GM13977 (cell line): ENCODE measurements at regions not wholly inside any gene's neighbourhood (a gene's known extent, or its start where the extent isn't known, plus 50 kb on each side); places are given as distances from the start of the nearest gene placed in this dataset.
"Not testable (repeated sequence)": the region's sequence is repeated elsewhere in the genome, so short reads cannot be mapped to it uniquely, and the experiment has no call there.

Experiments
- DNase-seq: peaks from one replicate; pipeline ENCODE4 v3.0.0; 2012; ENCODE audit warnings: low spot score
- in situ Hi-C: fragments of 300-500 bp; cut with MboI; formaldehyde crosslinking; loops from one replicate; pipeline ENCODE4 v1.12.0; 2022; ENCODE audit warnings: low sequenced_read_pairs, low pct_unique_long_range_greater_than_20kb, mixed read lengths, inconsistent platforms; ENCODE audit not compliant: unreplicated experiment
- TF ChIP-seq, protein P1 (sequence below): IDR thresholded peaks from 2 replicates; pipeline ENCODE4 v1.5.1; 2012; ENCODE audit warnings: mild to moderate bottlenecking, control low read depth; ENCODE audit not compliant: insufficient read depth; ENCODE audit errors: extremely low read depth, missing control alignments

DNA sequence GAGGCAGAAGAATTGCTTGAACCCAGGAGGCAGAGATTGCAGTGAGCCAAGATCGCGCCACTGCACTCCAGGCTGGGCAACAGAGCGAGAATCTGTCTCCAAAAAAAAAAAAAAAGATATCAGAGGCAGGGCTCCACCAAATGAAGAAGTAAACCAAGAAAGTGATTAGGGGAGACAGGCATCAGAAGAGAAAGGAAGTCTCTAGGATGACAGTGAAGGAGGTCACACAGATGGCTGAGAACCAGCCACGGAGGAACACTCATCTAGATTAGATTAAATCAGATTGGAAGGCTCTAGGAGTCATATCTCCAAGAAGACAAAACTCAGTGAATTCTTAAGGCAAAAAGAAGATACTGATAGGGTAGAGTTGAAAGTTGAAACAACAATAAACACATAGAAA lies 102.2 kb upstream of the CCDC28A start:
- no peak for DNase-seq
- in situ Hi-C loops: no loop called here
- TF ChIP-seq, protein P1, sequence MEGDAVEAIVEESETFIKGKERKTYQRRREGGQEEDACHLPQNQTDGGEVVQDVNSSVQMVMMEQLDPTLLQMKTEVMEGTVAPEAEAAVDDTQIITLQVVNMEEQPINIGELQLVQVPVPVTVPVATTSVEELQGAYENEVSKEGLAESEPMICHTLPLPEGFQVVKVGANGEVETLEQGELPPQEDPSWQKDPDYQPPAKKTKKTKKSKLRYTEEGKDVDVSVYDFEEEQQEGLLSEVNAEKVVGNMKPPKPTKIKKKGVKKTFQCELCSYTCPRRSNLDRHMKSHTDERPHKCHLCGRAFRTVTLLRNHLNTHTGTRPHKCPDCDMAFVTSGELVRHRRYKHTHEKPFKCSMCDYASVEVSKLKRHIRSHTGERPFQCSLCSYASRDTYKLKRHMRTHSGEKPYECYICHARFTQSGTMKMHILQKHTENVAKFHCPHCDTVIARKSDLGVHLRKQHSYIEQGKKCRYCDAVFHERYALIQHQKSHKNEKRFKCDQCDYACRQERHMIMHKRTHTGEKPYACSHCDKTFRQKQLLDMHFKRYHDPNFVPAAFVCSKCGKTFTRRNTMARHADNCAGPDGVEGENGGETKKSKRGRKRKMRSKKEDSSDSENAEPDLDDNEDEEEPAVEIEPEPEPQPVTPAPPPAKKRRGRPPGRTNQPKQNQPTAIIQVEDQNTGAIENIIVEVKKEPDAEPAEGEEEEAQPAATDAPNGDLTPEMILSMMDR: no peak

DNA sequence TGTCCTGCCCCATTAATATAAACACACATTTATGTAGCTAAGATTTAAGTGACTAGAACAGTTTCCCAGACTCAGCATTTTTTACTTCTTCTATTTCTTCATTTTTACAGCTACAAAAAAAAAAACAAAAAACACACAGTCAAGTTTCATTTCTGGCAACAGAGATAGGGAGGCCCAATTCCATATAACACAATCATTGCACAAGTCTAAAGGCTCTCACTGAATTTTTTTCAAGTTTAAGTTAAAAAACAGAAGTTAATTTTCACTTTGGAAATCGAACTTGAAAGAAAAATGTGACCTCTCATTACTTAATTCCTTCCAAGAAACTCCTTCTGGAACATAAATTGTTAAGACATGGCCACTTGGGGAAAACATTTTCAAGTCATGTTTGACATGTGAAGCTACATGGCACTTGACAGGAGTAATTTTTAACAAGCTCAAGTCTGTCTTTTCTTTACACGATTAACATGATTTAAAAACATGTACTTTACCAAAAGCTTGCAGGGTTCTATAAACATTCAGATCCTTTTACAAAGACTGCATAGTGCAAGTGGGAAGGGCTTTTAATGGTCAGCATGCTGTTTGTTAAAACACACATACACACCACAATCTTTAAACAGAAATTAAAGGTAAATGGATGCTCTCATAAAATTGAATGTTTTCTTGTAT lies 100.1 kb upstream of the CCDC28A start:
- in situ Hi-C loops: no loop called here
- DNase-seq: no peak
- TF ChIP-seq, protein P1: no peak

DNA sequence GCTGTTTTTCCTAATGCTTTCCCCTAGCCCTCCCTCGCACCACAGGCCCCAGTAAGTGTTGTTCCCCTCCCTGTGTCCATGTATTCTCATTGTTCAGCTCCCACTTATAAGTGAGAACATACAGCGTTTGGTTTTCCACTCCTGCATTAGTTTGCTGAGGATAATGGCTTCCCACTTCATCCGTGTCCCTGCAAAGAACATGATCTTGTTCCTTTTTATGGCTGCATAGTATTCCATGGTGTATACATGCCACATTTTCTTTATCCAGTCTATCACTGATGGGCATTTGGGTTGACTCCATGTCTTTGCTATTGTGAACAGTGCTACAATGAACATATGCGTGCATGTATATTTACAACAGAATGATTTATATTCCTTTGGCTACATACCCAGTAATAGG lies 99.1 kb upstream of the CCDC28A start:
- in situ Hi-C loops: not testable (repeated sequence)

DNA sequence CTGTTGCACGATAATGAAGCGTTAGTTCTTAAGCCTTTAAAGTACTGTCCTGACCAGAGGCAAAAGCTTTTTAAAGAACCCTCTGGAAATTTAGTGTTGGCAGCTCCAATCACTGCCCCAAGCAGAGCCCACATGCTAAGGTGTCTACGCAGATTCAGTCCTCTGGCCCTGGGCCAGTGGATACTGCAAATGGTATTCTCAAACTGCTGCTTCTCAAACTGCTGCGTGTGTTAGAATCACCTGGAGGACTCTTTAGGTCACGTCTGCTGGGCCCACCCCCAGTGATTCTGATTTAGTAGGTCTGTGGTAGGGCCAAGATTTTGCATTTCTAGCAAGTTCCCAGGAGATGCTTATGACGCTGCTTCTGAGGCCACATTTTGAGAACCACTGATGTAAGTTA lies 96.0 kb upstream of the CCDC28A start:
- no peak for DNase-seq
- TF ChIP-seq, protein P1: no peak
- in situ Hi-C loops: no loop called here

More for the DNA sequence above, 99.1 kb upstream of the CCDC28A start:
- not testable (repeated sequence) for DNase-seq

DNA sequence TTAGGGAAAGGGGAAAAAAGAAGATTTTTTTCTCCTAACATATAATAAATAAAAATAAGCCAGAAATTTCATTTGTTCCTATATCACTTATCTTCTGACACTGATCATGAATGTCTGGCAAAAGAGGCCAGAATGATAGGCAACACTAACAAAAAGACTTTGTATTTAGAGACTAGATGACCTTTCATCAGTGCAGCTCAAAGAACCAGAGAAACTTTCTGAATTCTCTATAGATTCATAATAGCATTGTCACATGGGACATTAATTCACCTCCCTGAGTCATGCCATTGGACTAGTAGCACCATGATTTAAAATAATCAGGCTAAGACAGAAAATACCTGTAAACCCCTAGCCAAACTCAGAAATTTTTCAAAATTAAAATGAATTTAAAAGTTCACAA lies 95.4 kb upstream of the CCDC28A start:
- in situ Hi-C loops: no loop called here
- TF ChIP-seq, protein P1: no peak

DNA sequence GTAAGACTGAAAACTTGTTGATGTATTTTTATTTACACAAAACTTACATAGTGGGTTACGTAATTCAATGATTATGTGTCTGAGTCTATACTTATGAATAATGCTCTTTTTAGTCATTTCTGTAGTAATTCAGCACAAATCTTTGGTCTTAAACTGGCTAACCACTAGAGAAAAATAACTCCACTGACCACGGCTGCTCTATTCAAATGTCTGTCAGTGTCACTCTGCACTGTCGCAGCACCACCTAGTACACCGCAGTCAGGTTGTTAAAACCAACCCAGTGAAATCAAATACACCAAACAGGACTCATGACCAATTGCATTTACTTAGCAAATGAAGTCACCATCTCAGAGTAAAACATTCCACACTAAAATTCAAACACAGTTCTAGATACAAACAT lies 93.5 kb upstream of the CCDC28A start:
- TF ChIP-seq, protein P1: no peak
- no peak for DNase-seq
- in situ Hi-C loops: no loop called here

More for the DNA sequence above, 95.4 kb upstream of the CCDC28A start:
- DNase-seq: no peak

DNA sequence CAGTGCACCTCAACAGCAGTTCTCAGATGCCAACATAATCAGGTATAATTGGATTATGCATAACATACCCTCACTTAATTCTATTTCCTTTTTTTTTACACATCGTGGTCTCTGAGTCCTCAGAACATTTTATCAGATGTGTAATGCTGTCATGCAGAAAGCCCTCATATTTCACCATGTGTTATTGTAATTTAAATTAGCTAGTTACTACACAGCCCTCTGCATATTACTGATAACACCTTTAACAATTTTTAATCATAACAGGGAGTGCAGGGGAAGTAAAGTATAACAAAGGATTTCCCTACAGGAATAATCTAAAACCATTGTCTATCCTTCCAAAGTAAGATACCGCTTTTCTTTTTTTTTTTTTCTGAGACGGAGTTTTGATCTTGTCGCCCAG lies 91.9 kb upstream of the CCDC28A start:
- TF ChIP-seq, protein P1: no peak

More for the DNA sequence above, 91.9 kb upstream of the CCDC28A start:
- no peak for DNase-seq
- in situ Hi-C loops: no loop called here
